H9 (cell line): ENCODE measurements at regions not wholly inside any gene's neighbourhood (a gene's known extent, or its start where the extent isn't known, plus 50 kb on each side); places are given as distances from the start of the nearest gene placed in this dataset.

Source experiments
- DNase-seq: peaks from one replicate; pipeline ENCODE4 v3.0.0-alpha.2; 2017
- H2AFZ ChIP-seq: one replicate; pipeline ENCODE4 v1.6.1; 2013; ENCODE audit warnings: mild to moderate bottlenecking, low read length, control low read depth, moderate library complexity
- H2AK5ac ChIP-seq: 2 replicates; pipeline ENCODE4 v1.6.1; 2013; ENCODE audit warnings: low read length, control low read depth, mixed read lengths; ENCODE audit not compliant: insufficient read length
- H2BK120ac ChIP-seq: one replicate; pipeline ENCODE4 v1.6.1; 2013; ENCODE audit warnings: low read depth, mild to moderate bottlenecking, low read length, control low read depth, inconsistent platforms; ENCODE audit not compliant: poor library complexity, severe bottlenecking
- H2BK12ac ChIP-seq: 2 replicates; pipeline ENCODE4 v1.6.1; 2013; ENCODE audit warnings: low read length, control low read depth, mixed read lengths, low read depth; ENCODE audit not compliant: insufficient read length
- H2BK15ac ChIP-seq: 2 replicates; pipeline ENCODE4 v1.6.1; 2013; ENCODE audit warnings: low read depth, low read length, control low read depth
- H2BK20ac ChIP-seq: one replicate; pipeline ENCODE4 v1.6.1; 2013; ENCODE audit warnings: low read depth, mild to moderate bottlenecking, low read length, control low read depth, inconsistent platforms; ENCODE audit not compliant: poor library complexity, severe bottlenecking
- H2BK5ac ChIP-seq: 2 replicates; pipeline ENCODE4 v1.6.1; 2013; ENCODE audit warnings: low read length, control low read depth, mixed read lengths; ENCODE audit not compliant: insufficient read length
- H3K14ac ChIP-seq: 2 replicates; pipeline ENCODE4 v1.6.1; 2013; ENCODE audit warnings: low read length, control low read depth; ENCODE audit not compliant: insufficient read depth
- H3K18ac ChIP-seq: 2 replicates; pipeline ENCODE4 v1.6.1; 2013; ENCODE audit warnings: low read depth, mild to moderate bottlenecking, mixed read lengths, low read length, control low read depth; ENCODE audit not compliant: insufficient read length
- H3K23ac ChIP-seq: 2 replicates; pipeline ENCODE4 v1.6.1; 2013; ENCODE audit warnings: low read length, control low read depth, mixed read lengths, low read depth; ENCODE audit not compliant: insufficient read length
- H3K23me2 ChIP-seq: 2 replicates; pipeline ENCODE4 v1.6.1; 2013; ENCODE audit warnings: low read depth, mild to moderate bottlenecking, mixed read lengths, low read length, control low read depth; ENCODE audit not compliant: insufficient read length, poor library complexity, severe bottlenecking
- H3K27ac ChIP-seq: 2 replicates; pipeline ENCODE4 v1.5.1; 2013; ENCODE audit warnings: low read length, control low read depth, mixed read lengths, low read depth; ENCODE audit not compliant: insufficient read length
- H3K27me3 ChIP-seq: 2 replicates; pipeline ENCODE4 v1.6.1; 2013; ENCODE audit warnings: low read length, control low read depth, inconsistent platforms; ENCODE audit not compliant: insufficient read depth
- H3K4ac ChIP-seq: 2 replicates; pipeline ENCODE4 v1.6.1; 2013; ENCODE audit warnings: low read depth, mild to moderate bottlenecking, control low read depth, inconsistent platforms, low read length, moderate library complexity
- H3K4me1 ChIP-seq: 2 replicates; pipeline ENCODE4 v1.6.1; 2013; ENCODE audit warnings: low read length, control low read depth, inconsistent platforms; ENCODE audit not compliant: insufficient read depth
- H3K4me2 ChIP-seq: 2 replicates; pipeline ENCODE4 v1.6.1; 2013; ENCODE audit warnings: low read length, control low read depth, mixed read lengths; ENCODE audit not compliant: insufficient read length, insufficient read depth
- H3K56ac ChIP-seq: 2 replicates; pipeline ENCODE4 v1.6.1; 2013; ENCODE audit warnings: low read depth, mild to moderate bottlenecking, mixed read lengths, low read length, control low read depth; ENCODE audit not compliant: insufficient read length
- H3K79me1 ChIP-seq: 2 replicates; pipeline ENCODE4 v1.6.1; 2013; ENCODE audit warnings: low read depth, mild to moderate bottlenecking, moderate library complexity, low read length, control low read depth, inconsistent platforms; ENCODE audit not compliant: insufficient read depth, poor library complexity, severe bottlenecking
- H3K79me2 ChIP-seq: 2 replicates; pipeline ENCODE4 v1.6.1; 2013; ENCODE audit warnings: low read length, control low read depth, inconsistent platforms; ENCODE audit not compliant: insufficient read depth
- H3K9ac ChIP-seq: 2 replicates; pipeline ENCODE4 v1.6.1; 2013; ENCODE audit warnings: low read length, control low read depth, mixed read lengths; ENCODE audit not compliant: insufficient read length; ENCODE audit errors: extremely low read depth
- H3K9me3 ChIP-seq: one replicate; pipeline ENCODE4 v1.6.1; 2013; ENCODE audit warnings: low read depth, low read length, inconsistent platforms; ENCODE audit not compliant: control insufficient read depth
- H3T11ph ChIP-seq: one replicate; pipeline ENCODE4 v1.6.1; 2013; ENCODE audit warnings: mild to moderate bottlenecking, low read length, control low read depth, inconsistent platforms
- H4K20me1 ChIP-seq: one replicate; pipeline ENCODE4 v1.6.1; 2013; ENCODE audit not compliant: control insufficient read depth, insufficient read length, insufficient read depth
- H4K5ac ChIP-seq: 2 replicates; pipeline ENCODE4 v1.6.1; 2013; ENCODE audit warnings: low read depth, mild to moderate bottlenecking, mixed read lengths, low read length, control low read depth; ENCODE audit not compliant: insufficient read length
- H4K8ac ChIP-seq: replicated peaks from 2 replicates; pipeline ENCODE4 v1.6.1; 2013; ENCODE audit warnings: low read length, control low read depth, mixed read lengths, low read depth; ENCODE audit not compliant: insufficient read length
- H4K91ac ChIP-seq: 2 replicates; pipeline ENCODE4 v1.6.1; 2013; ENCODE audit warnings: low read depth, mild to moderate bottlenecking, moderate library complexity, mixed read lengths, low read length, control low read depth; ENCODE audit not compliant: insufficient read length
- H3K27ac Mint-ChIP-seq, 3 experiments: 2 replicates in 2 of 3; 3 replicates in 1 of 3; pipeline ENCODE4 v1.8.0; 2020 to 2021; ENCODE audit warnings: mixed read lengths in 3 of 3, mild to moderate bottlenecking in 1 of 3, moderate library complexity in 1 of 3
- H3K27me3 Mint-ChIP-seq: 2 replicates; pipeline ENCODE4 v1.8.0; 2021; ENCODE audit warnings: low read depth, mild to moderate bottlenecking, moderate library complexity, mixed read lengths
- H3K36me3 Mint-ChIP-seq, 3 experiments: 2 replicates in 2 of 3; 3 replicates in 1 of 3; pipeline ENCODE4 v1.8.0; 2020 to 2021; ENCODE audit warnings: low read depth in 3 of 3, mixed read lengths in 3 of 3; ENCODE audit not compliant: insufficient read depth in 1 of 3
- H3K4me1 Mint-ChIP-seq, 2 experiments: 2 replicates each; pipeline ENCODE4 v1.8.0; 2020; ENCODE audit warnings: mixed read lengths in 2 of 2
- H3K4me3 Mint-ChIP-seq, 2 experiments: 2 replicates in 1 of 2; 3 replicates in 1 of 2; pipeline ENCODE4 v1.8.0; 2020 to 2021; ENCODE audit warnings: mild to moderate bottlenecking in 2 of 2, mixed read lengths in 2 of 2, moderate library complexity in 1 of 2
- H3K9me3 Mint-ChIP-seq, 2 experiments: 2 replicates in 1 of 2; 3 replicates in 1 of 2; pipeline ENCODE4 v1.8.0; 2020; ENCODE audit warnings: mild to moderate bottlenecking in 2 of 2, mixed read lengths in 2 of 2, moderate library complexity in 1 of 2
- CTCF ChIP-seq: fragments of 200-600 bp; sonication (generic); conservative IDR thresholded peaks from 3 replicates; pipeline ENCODE4 v1.8.0; 2021; ENCODE audit warnings: antibody characterized with exemption, mild to moderate bottlenecking
- WGBS: extraction: QIAGEN DNeasy Blood & Tissue Kit; methylation state at CpG from one replicate; pipeline ENCODE4 v1.1.7; 2013; ENCODE audit warnings: missing lambda C conversion rate, low lambda C conversion rate, mixed read lengths; ENCODE audit not compliant: insufficient read length; ENCODE audit errors: extremely low coverage; 5-methylcytosine and 5-hydroxymethylcytosine counted together

GRCh38 chr15:48066456-48066855 lies 54.3 kb upstream of the SLC24A5 start:
- Mint-ChIP-seq H3K4me3 (no peak overlapping the region; a peak in 1 of 5 replicates), H3K9me3 (peaks cover 2 to 3% of the 10 kb centered on the region in 2 experiments; a peak in 3 of 5 replicates), H3K27ac (peak overlapping the region in 1 of 3 experiments; percentile 49; a peak in 2 of 7 replicates), H3K4me1 (peaks cover 0 to 5% of the 10 kb centered on the region in 2 experiments; a peak in 1 of 4 replicates), H3K36me3 (peaks cover 0 to 5% (median 0%) of the 10 kb centered on the region in 3 experiments; a peak in 3 of 7 replicates), H3K27me3 (no peaks in the 10 kb centered on the region; the same call in 1 of the 2 replicates)
- no peak overlapping the region for H4K8ac ChIP-seq
- H3T11ph ChIP-seq, result no peak overlapping the region
- H3K56ac ChIP-seq, result no peak overlapping the region
- no peak overlapping the region for H2AFZ ChIP-seq
- no peak overlapping the region for H2BK5ac ChIP-seq
- H3K79me1 ChIP-seq, result no peaks in the 10 kb centered on the region
- no peak overlapping the region for H3K27ac ChIP-seq
- no peak overlapping the region for H3K4ac ChIP-seq
- H3K23ac ChIP-seq, result no peak overlapping the region
- no peaks in the 10 kb centered on the region for H3K9me3 ChIP-seq
- no peak for TF ChIP-seq CTCF
- H3K27me3 ChIP-seq, result no peaks in the 10 kb centered on the region
- H3K4me2 ChIP-seq, result no peak overlapping the region
- no peak overlapping the region for H2BK20ac ChIP-seq
- no peak overlapping the region for H2AK5ac ChIP-seq
- H2BK12ac ChIP-seq, result no peak overlapping the region
- no CpG with 5 or more reads among the region's 3 CpGs for WGBS
- H2BK120ac ChIP-seq, result no peak overlapping the region
- H3K9ac ChIP-seq, result no peak overlapping the region
- H3K14ac ChIP-seq, result peak overlapping the region; percentile 47; the same call in 1 of the 2 replicates
- H4K20me1 ChIP-seq, result no peaks in the 10 kb centered on the region
- no peaks in the 10 kb centered on the region for H3K79me2 ChIP-seq
- no peak overlapping the region for H3K18ac ChIP-seq
- 0 out of 2 replicates have a peak, but pooled peaks cover 2% of the 10 kb centered on the region for H3K4me1 ChIP-seq
- H3K23me2 ChIP-seq, result no peaks in the 10 kb centered on the region
- H2BK15ac ChIP-seq, result no peak overlapping the region
- H4K91ac ChIP-seq, result no peak overlapping the region
- no peak for DNase-seq
- no peak overlapping the region for H4K5ac ChIP-seq
